ENCODE measurements at regions not wholly inside any gene's neighbourhood (a gene's known extent, or its start where the extent isn't known, plus 50 kb on each side); places are given as distances from the start of the nearest gene placed in this dataset.

DNA sequence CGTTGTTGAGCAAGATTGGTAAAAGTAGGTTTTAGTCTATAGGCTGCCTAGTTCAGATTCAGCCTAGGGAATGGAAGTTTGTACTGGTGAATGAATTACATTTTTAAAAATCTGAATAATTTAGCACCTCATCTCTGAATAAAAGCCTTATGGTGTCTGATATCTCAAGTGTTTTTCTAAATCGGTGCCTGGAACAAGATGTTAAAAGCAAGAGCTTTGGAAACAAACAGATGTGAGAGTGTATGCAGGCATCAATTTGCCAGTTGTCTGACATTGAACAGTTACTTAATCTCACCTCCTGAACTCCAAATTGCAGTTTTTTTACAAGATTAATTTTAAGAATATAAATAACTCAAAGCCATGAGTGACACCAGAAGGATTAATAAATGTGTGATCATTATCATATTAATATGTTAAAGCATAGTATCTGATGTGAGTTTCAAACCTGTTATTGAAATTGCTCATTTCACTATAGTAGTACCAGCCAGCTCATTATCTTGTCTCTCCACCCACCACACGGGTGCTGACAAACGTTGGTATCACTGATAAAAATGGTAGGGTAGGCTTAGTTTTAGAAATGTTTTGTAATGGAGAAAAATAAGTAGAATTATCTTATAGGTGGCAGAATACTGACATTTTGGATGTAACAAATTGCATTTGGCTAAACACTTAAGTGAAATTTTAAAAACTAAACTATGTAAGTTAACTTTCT, 157.3 kb downstream of the FAM83B start:
- Histone ChIP-seq H3K36me3 (replicated peaks) (no peaks in the 10 kb centered on the region), H3K4me3 (ENCODE audit: low read depth, low read length) (no peak overlapping the region), H3K27ac (no peak overlapping the region), H3K27me3 (replicated peaks) (no peaks in the 10 kb centered on the region)
- DNase-seq, result no peak
- TF ChIP-seq, protein P1, sequence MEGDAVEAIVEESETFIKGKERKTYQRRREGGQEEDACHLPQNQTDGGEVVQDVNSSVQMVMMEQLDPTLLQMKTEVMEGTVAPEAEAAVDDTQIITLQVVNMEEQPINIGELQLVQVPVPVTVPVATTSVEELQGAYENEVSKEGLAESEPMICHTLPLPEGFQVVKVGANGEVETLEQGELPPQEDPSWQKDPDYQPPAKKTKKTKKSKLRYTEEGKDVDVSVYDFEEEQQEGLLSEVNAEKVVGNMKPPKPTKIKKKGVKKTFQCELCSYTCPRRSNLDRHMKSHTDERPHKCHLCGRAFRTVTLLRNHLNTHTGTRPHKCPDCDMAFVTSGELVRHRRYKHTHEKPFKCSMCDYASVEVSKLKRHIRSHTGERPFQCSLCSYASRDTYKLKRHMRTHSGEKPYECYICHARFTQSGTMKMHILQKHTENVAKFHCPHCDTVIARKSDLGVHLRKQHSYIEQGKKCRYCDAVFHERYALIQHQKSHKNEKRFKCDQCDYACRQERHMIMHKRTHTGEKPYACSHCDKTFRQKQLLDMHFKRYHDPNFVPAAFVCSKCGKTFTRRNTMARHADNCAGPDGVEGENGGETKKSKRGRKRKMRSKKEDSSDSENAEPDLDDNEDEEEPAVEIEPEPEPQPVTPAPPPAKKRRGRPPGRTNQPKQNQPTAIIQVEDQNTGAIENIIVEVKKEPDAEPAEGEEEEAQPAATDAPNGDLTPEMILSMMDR (IDR thresholded peaks at IDR 0.05; ENCODE audit: low read depth, low read length, missing control alignments), result no peak
- in situ Hi-C loops (cut with HindIII; ENCODE audit: low pct_ligation_motif_present, low sequenced_read_pairs), result no loop called here

DNA sequence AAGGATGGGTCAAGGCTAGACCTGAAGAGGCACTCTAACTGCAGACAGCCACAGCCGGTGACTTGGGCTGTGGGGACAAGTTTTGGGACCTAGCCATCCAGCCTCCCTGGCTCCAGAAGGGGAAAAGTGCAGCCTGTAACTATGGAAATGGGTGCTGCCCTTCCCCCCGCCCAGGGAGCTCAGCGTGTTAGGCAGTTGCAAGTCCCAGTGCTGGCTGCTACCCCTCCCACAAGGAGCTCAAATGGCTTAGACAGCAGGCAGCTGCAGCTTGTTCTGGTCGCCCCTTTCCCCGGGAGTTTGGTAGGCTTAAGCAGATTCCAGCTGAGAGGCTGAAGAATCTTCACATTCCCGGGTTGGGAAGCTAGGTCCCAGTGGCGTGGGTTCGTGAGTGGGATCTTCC, 162.6 kb downstream of the FAM83B start:
- Histone ChIP-seq H3K27me3 (replicated peaks) (no peaks in the 10 kb centered on the region), H3K27ac (no peak overlapping the region), H3K4me3 (ENCODE audit: low read depth, low read length) (no peak overlapping the region), H3K36me3 (replicated peaks) (no peaks in the 10 kb centered on the region)
- no peak for DNase-seq
- TF ChIP-seq, protein P1 (IDR thresholded peaks at IDR 0.05; ENCODE audit: low read depth, low read length, missing control alignments), result no peak
- in situ Hi-C loops (cut with HindIII; ENCODE audit: low pct_ligation_motif_present, low sequenced_read_pairs), result no loop called here

DNA sequence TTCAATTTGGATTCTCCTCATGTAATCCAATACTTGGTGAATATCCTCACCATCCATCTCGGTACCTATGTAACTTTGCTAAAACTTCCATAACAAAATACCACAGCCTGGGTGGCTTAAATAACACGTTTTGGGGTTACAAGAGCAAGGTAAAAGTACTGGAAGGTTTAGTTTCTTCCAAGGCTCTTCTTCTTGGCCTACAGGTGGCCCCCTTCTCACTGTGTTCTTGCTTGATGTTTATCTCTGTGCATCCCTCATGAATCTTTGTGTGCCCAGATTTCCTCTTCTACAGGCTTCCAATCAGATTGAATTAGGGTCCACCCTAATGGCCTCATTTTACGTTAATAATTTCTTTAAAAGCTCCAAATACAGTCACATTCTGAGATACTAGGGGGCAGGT, 163.3 kb upstream of the HCRTR2 start:
- H3K27me3 ChIP-seq (replicated peaks), result no peaks in the 10 kb centered on the region
- no peaks in the 10 kb centered on the region for H3K36me3 ChIP-seq (replicated peaks)
- no peak overlapping the region for H3K4me3 ChIP-seq (ENCODE audit: low read depth, low read length)
- TF ChIP-seq, protein P1 (IDR thresholded peaks at IDR 0.05; ENCODE audit: low read depth, low read length, missing control alignments), result no peak
- no peak overlapping the region for H3K27ac ChIP-seq
- no peak for DNase-seq
- in situ Hi-C loops (cut with HindIII; ENCODE audit: low pct_ligation_motif_present, low sequenced_read_pairs), result no loop called here

DNA sequence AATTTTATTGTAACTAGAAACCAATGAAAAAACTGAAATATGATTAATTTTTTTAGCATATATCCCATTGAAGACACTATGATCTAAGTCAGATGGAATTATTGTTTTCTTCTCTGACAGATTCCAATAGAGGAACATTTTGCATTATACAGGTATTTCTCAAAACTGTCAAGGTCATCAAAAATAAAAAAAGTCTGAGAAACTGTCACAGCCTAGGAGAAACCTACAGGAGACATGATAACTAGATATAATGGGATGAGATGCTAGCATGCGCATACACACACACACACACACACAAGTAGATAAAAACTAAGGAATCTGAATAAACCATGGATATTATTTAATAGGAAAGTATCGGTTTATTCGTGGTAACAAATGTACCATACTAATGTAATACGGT, 161.9 kb upstream of the HCRTR2 start:
- H3K27ac ChIP-seq, result no peak overlapping the region
- TF ChIP-seq, protein P1 (IDR thresholded peaks at IDR 0.05; ENCODE audit: low read depth, low read length, missing control alignments), result no peak
- no peak for DNase-seq
- no peaks in the 10 kb centered on the region for H3K36me3 ChIP-seq (replicated peaks)
- no peaks in the 10 kb centered on the region for H3K27me3 ChIP-seq (replicated peaks)
- in situ Hi-C loops (cut with HindIII; ENCODE audit: low pct_ligation_motif_present, low sequenced_read_pairs), result no loop called here
- no peak overlapping the region for H3K4me3 ChIP-seq (ENCODE audit: low read depth, low read length)

DNA sequence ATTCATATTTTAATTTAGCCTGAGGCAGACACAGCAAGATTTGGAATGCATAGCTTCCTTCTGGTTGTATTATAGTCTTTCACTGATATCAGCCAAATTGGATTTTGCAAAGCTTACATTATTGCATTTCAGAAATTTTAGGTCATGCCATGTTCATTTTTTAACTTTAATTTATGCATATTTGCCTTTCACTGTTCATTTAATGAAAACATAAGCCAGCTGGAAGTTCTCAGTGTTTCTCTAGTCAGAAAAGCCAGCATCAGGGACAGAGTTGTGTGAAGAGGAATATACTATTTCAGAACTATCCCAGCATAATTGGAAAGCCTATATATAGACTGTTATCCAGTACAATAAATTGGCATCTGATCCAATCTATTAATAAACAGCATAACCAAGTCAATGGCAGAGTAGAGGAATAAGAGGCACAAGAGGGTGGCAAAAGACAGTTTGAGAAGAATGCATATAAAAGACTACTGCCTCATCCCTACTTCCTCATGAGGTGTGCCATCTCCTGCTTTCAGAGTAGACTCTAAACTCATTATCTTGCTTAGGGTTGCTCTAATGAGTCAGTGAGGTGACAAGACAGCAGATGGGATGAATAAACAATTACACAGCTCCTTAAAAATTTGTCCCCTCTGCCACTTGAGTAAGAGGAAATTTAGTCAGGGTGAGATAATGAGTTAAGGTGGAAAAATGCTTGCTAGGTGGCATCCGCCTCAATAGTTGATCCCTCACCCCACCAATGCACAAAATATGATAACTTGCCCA, 159.8 kb upstream of the HCRTR2 start:
- Histone ChIP-seq H3K27me3 (replicated peaks) (no peaks in the 10 kb centered on the region), H3K27ac (no peak overlapping the region), H3K36me3 (replicated peaks) (no peaks in the 10 kb centered on the region), H3K4me3 (ENCODE audit: low read depth, low read length) (no peak overlapping the region)
- TF ChIP-seq, protein P1 (IDR thresholded peaks at IDR 0.05; ENCODE audit: low read depth, low read length, missing control alignments), result no peak
- in situ Hi-C loops (cut with HindIII; ENCODE audit: low pct_ligation_motif_present, low sequenced_read_pairs), result no loop called here
- DNase-seq, result no peak
